Type B pancreatic cell (in vitro differentiated cells): ENCODE measurements at regions not wholly inside any gene's neighbourhood (a gene's known extent, or its start where the extent isn't known, plus 50 kb on each side); places are given as distances from the start of the nearest gene placed in this dataset.

ENCODE experiments used
- DNase-seq: peaks from one replicate; pipeline ENCODE4 v3.0.0; 2021; ENCODE audit warnings: mixed read lengths; ENCODE audit not compliant: unreplicated experiment; ENCODE audit errors: extremely low spot score
- H3K27ac Mint-ChIP-seq: 2 replicates; pipeline ENCODE4 v1.8.0; 2021; ENCODE audit warnings: mild to moderate bottlenecking, mixed read lengths
- H3K27me3 Mint-ChIP-seq: 2 replicates; pipeline ENCODE4 v1.8.0; 2021; ENCODE audit warnings: mixed read lengths
- H3K36me3 Mint-ChIP-seq: 2 replicates; pipeline ENCODE4 v1.8.0; 2021; ENCODE audit warnings: mixed read lengths
- H3K4me1 Mint-ChIP-seq: one replicate; pipeline ENCODE4 v1.8.0; 2021; ENCODE audit warnings: mixed read lengths; ENCODE audit not compliant: unreplicated experiment
- H3K4me3 Mint-ChIP-seq: 2 replicates; pipeline ENCODE4 v1.8.0; 2021; ENCODE audit warnings: mild to moderate bottlenecking, mixed read lengths
- H3K9me3 Mint-ChIP-seq: 2 replicates; pipeline ENCODE4 v1.8.0; 2021; ENCODE audit warnings: mixed read lengths
- TF ChIP-seq, protein P1 (sequence below): fragments of 200-600 bp; sonication (generic); conservative IDR thresholded peaks from 2 replicates; pipeline ENCODE4 v1.5.0; 2021; ENCODE audit warnings: antibody characterized with exemption, mild to moderate bottlenecking

DNA sequence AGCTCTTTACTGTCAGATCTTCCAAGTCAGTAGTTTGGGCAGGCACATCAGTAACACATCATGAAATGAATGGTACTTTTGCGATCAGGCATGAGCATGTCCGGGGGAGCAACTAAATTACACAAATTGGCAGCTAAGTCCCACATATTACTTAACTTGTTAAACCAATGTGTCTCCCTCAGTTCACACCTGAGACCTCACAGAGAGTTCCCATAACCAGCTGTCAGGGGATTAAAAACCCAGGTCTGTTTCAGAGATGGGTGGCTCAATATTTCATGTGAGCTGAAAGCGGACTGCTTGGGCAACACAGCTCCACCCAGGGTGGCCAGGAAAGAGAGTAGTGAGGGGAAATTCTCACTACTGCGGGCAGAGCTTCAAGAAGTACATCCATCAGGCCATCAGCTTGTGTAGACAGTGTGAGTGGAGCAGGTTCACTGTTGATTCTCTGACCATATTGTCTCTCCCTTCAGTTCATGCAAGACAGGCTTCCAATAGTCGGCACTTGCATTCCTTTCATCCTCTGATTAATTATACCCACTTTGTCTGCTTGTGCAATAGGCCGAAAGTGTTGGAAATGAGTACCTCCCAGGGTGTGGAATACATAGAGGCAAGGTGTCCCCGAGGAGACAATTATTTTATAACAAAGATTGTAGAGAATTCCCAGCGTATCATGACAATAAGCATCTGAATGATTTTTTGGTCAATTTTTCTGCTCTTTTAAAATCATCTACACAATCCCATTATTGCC lies 139.9 kb downstream of the PTGER3 start:
- no peaks in the 10 kb centered on the region for H3K36me3 Mint-ChIP-seq
- no peak for DNase-seq
- no peaks in the 10 kb centered on the region for H3K4me1 Mint-ChIP-seq
- H3K27ac Mint-ChIP-seq, result no peak overlapping the region
- no peaks in the 10 kb centered on the region for H3K9me3 Mint-ChIP-seq
- H3K4me3 Mint-ChIP-seq, result no peak overlapping the region
- H3K27me3 Mint-ChIP-seq, result no peaks in the 10 kb centered on the region
- TF ChIP-seq, protein P1, sequence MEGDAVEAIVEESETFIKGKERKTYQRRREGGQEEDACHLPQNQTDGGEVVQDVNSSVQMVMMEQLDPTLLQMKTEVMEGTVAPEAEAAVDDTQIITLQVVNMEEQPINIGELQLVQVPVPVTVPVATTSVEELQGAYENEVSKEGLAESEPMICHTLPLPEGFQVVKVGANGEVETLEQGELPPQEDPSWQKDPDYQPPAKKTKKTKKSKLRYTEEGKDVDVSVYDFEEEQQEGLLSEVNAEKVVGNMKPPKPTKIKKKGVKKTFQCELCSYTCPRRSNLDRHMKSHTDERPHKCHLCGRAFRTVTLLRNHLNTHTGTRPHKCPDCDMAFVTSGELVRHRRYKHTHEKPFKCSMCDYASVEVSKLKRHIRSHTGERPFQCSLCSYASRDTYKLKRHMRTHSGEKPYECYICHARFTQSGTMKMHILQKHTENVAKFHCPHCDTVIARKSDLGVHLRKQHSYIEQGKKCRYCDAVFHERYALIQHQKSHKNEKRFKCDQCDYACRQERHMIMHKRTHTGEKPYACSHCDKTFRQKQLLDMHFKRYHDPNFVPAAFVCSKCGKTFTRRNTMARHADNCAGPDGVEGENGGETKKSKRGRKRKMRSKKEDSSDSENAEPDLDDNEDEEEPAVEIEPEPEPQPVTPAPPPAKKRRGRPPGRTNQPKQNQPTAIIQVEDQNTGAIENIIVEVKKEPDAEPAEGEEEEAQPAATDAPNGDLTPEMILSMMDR, result no peak

- DNase-seq, result no peak
- Mint-ChIP-seq H3K4me1 (no peaks in the 10 kb centered on the region), H3K4me3 (no peak overlapping the region), H3K27me3 (no peaks in the 10 kb centered on the region), H3K36me3 (no peaks in the 10 kb centered on the region), H3K27ac (no peak overlapping the region), H3K9me3 (no peaks in the 10 kb centered on the region)
- TF ChIP-seq, protein P1, result no peak
These were observed 138.3 kb downstream of the PTGER3 start for GRCh38 chr1:70909262-70909822.

DNA sequence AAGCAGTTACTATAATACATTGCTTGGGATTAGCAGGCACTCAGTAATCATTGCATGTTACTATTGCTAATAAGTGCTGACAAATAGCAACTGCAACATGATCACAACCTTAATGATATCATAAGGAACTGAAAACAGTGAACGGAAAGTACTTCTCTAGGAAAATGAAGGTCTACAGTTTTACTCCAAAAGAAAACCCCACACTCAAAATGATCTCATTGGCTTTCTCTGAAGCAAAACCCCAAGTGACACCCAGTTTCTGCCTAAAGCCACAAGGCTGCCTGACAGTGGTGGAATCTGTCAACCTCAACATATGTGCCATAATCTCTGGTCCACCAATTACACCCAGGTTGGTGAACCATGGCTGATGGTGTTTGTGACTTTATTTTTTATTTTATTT lies 137.6 kb downstream of the PTGER3 start:
- TF ChIP-seq, protein P1, result no peak
- Mint-ChIP-seq H3K27me3 (no peaks in the 10 kb centered on the region), H3K27ac (no peak overlapping the region), H3K9me3 (no peaks in the 10 kb centered on the region), H3K4me3 (no peak overlapping the region), H3K36me3 (no peaks in the 10 kb centered on the region), H3K4me1 (no peaks in the 10 kb centered on the region)
- no peak for DNase-seq

DNA sequence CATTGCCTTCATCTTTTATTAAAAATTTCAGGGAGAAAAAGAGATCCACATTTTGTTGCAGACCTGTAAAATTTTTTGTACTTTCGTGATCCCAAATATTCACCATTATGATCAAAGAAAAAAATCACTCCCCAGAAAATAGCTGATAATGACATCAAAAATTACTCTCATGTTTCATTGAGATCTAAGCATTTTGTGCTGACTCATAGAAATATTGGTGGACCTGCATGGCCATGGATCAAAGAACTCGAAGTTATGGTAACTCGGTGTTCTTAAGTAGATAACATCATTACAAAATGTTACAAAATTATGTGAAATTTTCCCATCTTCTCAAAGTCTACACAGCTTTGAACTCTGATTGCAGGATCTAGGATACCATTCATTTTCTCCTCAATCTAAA lies 135.8 kb downstream of the PTGER3 start:
- H3K27ac Mint-ChIP-seq, result no peak overlapping the region
- DNase-seq, result no peak
- TF ChIP-seq, protein P1, result no peak
- no peak overlapping the region for H3K4me3 Mint-ChIP-seq
- H3K4me1 Mint-ChIP-seq, result no peaks in the 10 kb centered on the region
- H3K36me3 Mint-ChIP-seq, result no peaks in the 10 kb centered on the region
- H3K27me3 Mint-ChIP-seq, result no peaks in the 10 kb centered on the region
- no peaks in the 10 kb centered on the region for H3K9me3 Mint-ChIP-seq

- no peak for DNase-seq
- TF ChIP-seq, protein P1, result no peak
- Mint-ChIP-seq H3K4me1 (no peaks in the 10 kb centered on the region), H3K9me3 (no peaks in the 10 kb centered on the region), H3K27ac (no peak overlapping the region), H3K27me3 (no peaks in the 10 kb centered on the region), H3K4me3 (no peak overlapping the region), H3K36me3 (no peaks in the 10 kb centered on the region)
These were observed 133.4 kb downstream of the PTGER3 start for GRCh38 chr1:70914224-70914623.
